PC-3 (cell line): ENCODE measurements at regions not wholly inside any gene's neighbourhood (a gene's known extent, or its start where the extent isn't known, plus 50 kb on each side); places are given as distances from the start of the nearest gene placed in this dataset.

Source experiments
- ATAC-seq: fragments of 200-7000 bp; cut with Tn5 transposase; 2 replicates; pipeline ENCODE4 v1.9.1; 2020; ENCODE audit warnings: mild to moderate bottlenecking, moderate library complexity
- BruUV-seq: library from RNA; stranded (reverse); fragments of 400-500 nt; replicated peaks from 2 replicates; lab custom pipeline; 2021; lab: Mats Ljungman, UMichigan
- CTCF ChIA-PET: fragments of 300-600 bp; sonication (Branson Sonifier 250); formaldehyde crosslinking; loops from one replicate; lab custom pipeline; 2022; ENCODE audit warnings: antibody characterized with exemption; lab: Charles Lee
- POLR2A ChIA-PET: fragments of 300-600 bp; sonication (Branson Sonifier 250); formaldehyde crosslinking; loops from one replicate; lab custom pipeline; 2022; ENCODE audit warnings: antibody characterized with exemption; ENCODE audit not compliant: unreplicated experiment; lab: Charles Lee
- DNase-seq: peaks from one replicate; pipeline ENCODE4 v3.0.0-alpha.2; 2015
- H2AFZ ChIP-seq: fragments of 300-600 bp; sonication (generic); 2 replicates; pipeline ENCODE4 v1.6.0; 2016; ENCODE audit warnings: antibody characterized with exemption, low read length
- H3F3A ChIP-seq: fragments of 300-600 bp; sonication (generic); one replicate; pipeline ENCODE4 v1.6.0; 2017; ENCODE audit warnings: antibody characterized with exemption, low read length, control low read depth, mild to moderate bottlenecking; ENCODE audit not compliant: unreplicated experiment
- H3K27ac ChIP-seq: fragments of 300-600 bp; sonication (generic); 2 replicates; pipeline ENCODE4 v1.5.1; 2016; ENCODE audit warnings: mild to moderate bottlenecking, low read length
- H3K27me3 ChIP-seq: fragments of 300-600 bp; sonication (generic); 2 replicates; pipeline ENCODE4 v1.6.1; 2016; ENCODE audit warnings: low read length, mixed read lengths
- H3K36me3 ChIP-seq: fragments of 300-600 bp; sonication (generic); 2 replicates; pipeline ENCODE4 v1.6.1; 2016; ENCODE audit warnings: low read depth, mixed run types, low read length, mixed read lengths
- H3K4me1 ChIP-seq: fragments of 300-600 bp; sonication (generic); 2 replicates; pipeline ENCODE4 v1.5.1; 2016; ENCODE audit warnings: low read length; ENCODE audit not compliant: insufficient read depth
- H3K4me2 ChIP-seq: fragments of 300-600 bp; sonication (generic); 2 replicates; pipeline ENCODE4 v1.6.0; 2016; ENCODE audit warnings: low read length
- H3K4me3 ChIP-seq: fragments of 300-600 bp; sonication (generic); 2 replicates; pipeline ENCODE4 v1.5.1; 2016; ENCODE audit warnings: mild to moderate bottlenecking, low read length, mixed read lengths
- H3K79me2 ChIP-seq: fragments of 300-600 bp; sonication (generic); 2 replicates; pipeline ENCODE4 v1.6.1; 2017; ENCODE audit warnings: low read length, mixed read lengths
- H3K9ac ChIP-seq: fragments of 300-600 bp; sonication (generic); 2 replicates; pipeline ENCODE4 v1.6.0; 2016; ENCODE audit warnings: mild to moderate bottlenecking, low read length
- H3K9me2 ChIP-seq: fragments of 300-600 bp; sonication (generic); replicated peaks from 2 replicates; pipeline ENCODE4 v1.6.1; 2016; ENCODE audit warnings: mixed run types, low read length, mixed read lengths
- H3K9me3 ChIP-seq: fragments of 300-600 bp; sonication (generic); 2 replicates; pipeline ENCODE4 v1.6.1; 2016; ENCODE audit warnings: low read length, mixed read lengths
- H4K20me1 ChIP-seq: fragments of 300-600 bp; sonication (generic); 2 replicates; pipeline ENCODE4 v1.6.1; 2016; ENCODE audit warnings: low read length, mixed read lengths
- EZH2 ChIP-seq: fragments of 300-600 bp; sonication (generic); IDR thresholded peaks from one replicate; pipeline ENCODE4 v1.6.1; 2017; ENCODE audit warnings: antibody characterized with exemption, mild to moderate bottlenecking, low read length; ENCODE audit not compliant: unreplicated experiment
- EZH2phosphoT487 ChIP-seq: fragments of 300-600 bp; sonication (generic); IDR thresholded peaks from 2 replicates; pipeline ENCODE4 v1.6.1; 2018; ENCODE audit warnings: mild to moderate bottlenecking, antibody characterized with exemption, low read length, borderline replicate concordance
- intact Hi-C: fragments of 100-400 bp; cut with micrococcal nuclease; formaldehyde crosslinking; loops from 2 replicates; pipeline ENCODE4 v1.9.0; 2023
- TF ChIP-seq, protein P1 (sequence below): fragments of 300-600 bp; sonication (generic); conservative IDR thresholded peaks from 2 replicates; pipeline ENCODE4 v1.5.1; 2017; ENCODE audit warnings: antibody characterized with exemption, low read depth, mild to moderate bottlenecking, low read length

DNA sequence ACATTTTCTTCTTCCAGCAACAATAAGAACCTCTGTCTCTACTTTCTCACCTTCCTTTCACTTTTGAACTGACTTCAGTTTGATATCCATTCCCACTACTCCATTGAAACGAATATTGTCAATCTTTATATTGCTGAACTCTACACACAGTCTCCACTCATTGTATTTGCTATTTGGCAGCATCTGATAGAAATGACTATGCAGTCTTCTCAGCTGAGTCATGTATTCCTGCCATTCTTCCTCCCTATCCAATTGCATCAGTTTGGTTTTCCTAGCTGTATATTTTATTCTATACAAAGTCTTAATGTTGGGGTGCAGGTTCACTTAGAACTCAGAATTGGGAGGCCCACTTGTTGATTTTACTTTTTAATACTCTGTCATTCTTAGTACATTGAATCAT is 107.5 kb upstream of the CPNE8 start:
- ATAC-seq (peak; percentile 88), DNase-seq (peak; percentile 65)
- no TSS peak for BruUV-seq
- peaks cover 12% of the 10 kb centered on the region for H3K4me1 ChIP-seq
- H3K4me2 ChIP-seq = peak overlapping the region; percentile 19; the same call in 1 of the 2 replicates
- no peaks in the 10 kb centered on the region for H3K79me2 ChIP-seq
- no peak overlapping the region for H3K4me3 ChIP-seq
- peak overlapping the region; percentile 22; the same call in 1 of the 2 replicates for H2AFZ ChIP-seq
- no peaks in the 10 kb centered on the region for H3F3A ChIP-seq
- H3K36me3 ChIP-seq = no peaks in the 10 kb centered on the region
- no peaks in the 10 kb centered on the region for H3K9me2 ChIP-seq
- ChIA-PET CTCF (no interaction called here), POLR2A (interaction anchor here (0.5 kb wide), 1 partner anchor 761 kb away, joined by 3 read pairs; no protein-coding TSS in a partner anchor)
- no peaks in the 10 kb centered on the region for H3K9me3 ChIP-seq
- no peak overlapping the region for H3K9ac ChIP-seq
- H3K27ac ChIP-seq = no peak overlapping the region
- no peaks in the 10 kb centered on the region for H4K20me1 ChIP-seq
- intact Hi-C loops = loop anchor here (5.0 kb wide), 1 partner anchor 81 kb away; no protein-coding TSS in a partner anchor
- H3K27me3 ChIP-seq = no peaks in the 10 kb centered on the region
- TF ChIP-seq, protein P1, sequence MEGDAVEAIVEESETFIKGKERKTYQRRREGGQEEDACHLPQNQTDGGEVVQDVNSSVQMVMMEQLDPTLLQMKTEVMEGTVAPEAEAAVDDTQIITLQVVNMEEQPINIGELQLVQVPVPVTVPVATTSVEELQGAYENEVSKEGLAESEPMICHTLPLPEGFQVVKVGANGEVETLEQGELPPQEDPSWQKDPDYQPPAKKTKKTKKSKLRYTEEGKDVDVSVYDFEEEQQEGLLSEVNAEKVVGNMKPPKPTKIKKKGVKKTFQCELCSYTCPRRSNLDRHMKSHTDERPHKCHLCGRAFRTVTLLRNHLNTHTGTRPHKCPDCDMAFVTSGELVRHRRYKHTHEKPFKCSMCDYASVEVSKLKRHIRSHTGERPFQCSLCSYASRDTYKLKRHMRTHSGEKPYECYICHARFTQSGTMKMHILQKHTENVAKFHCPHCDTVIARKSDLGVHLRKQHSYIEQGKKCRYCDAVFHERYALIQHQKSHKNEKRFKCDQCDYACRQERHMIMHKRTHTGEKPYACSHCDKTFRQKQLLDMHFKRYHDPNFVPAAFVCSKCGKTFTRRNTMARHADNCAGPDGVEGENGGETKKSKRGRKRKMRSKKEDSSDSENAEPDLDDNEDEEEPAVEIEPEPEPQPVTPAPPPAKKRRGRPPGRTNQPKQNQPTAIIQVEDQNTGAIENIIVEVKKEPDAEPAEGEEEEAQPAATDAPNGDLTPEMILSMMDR = no peak
- TF ChIP-seq EZH2 (no peak), EZH2phosphoT487 (no peak)

- Histone ChIP-seq H3K27ac (no peak overlapping the region), H2AFZ (no peak overlapping the region), H3K9me2 (no peaks in the 10 kb centered on the region), H3K4me2 (no peak overlapping the region), H4K20me1 (no peaks in the 10 kb centered on the region), H3K9me3 (no peaks in the 10 kb centered on the region), H3K9ac (no peak overlapping the region), H3K27me3 (no peaks in the 10 kb centered on the region), H3K4me1 (peaks cover 12% of the 10 kb centered on the region), H3K36me3 (no peaks in the 10 kb centered on the region), H3K79me2 (no peaks in the 10 kb centered on the region), H3K4me3 (no peak overlapping the region), H3F3A (no peaks in the 10 kb centered on the region)
- ChIA-PET CTCF (no interaction called here), POLR2A (no interaction called here)
- no TSS peak for BruUV-seq
- intact Hi-C loops = loop anchor here (5.0 kb wide), 1 partner anchor 79 kb away; no protein-coding TSS in a partner anchor
- DNase-seq (no peak), ATAC-seq (no peak)
- no peak for TF ChIP-seq EZH2phosphoT487
- TF ChIP-seq, protein P1 = no peak
- no peak for TF ChIP-seq EZH2
These were observed 105.8 kb upstream of the CPNE8 start for GRCh38 chr12:39011166-39011565.

DNA sequence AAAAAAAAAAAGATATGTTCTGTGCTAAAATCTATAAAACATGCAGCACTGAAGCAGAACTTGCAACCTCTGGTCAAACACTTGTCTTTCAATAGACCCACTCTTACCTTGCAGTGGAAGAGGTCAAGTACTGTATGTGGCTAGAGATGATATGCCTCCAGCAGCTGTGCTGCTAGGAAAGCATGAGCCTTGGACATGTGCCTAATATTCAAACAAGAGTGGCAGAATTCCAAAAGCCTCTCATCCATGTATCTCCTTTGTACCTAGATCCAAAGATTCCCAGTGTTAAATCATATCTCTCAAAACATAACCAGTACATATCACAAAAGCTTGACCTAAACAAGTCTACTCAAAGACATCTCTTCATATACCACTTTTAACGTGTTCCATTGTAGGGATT is 105.0 kb upstream of the CPNE8 start:
- no peak overlapping the region for H2AFZ ChIP-seq
- H3K27ac ChIP-seq = no peak overlapping the region
- H3K27me3 ChIP-seq = no peaks in the 10 kb centered on the region
- H3K9me2 ChIP-seq = no peaks in the 10 kb centered on the region
- no peaks in the 10 kb centered on the region for H3K9me3 ChIP-seq
- H3K4me3 ChIP-seq = no peak overlapping the region
- ChIA-PET POLR2A (no interaction called here), CTCF (no interaction called here)
- H3K36me3 ChIP-seq = no peaks in the 10 kb centered on the region
- intact Hi-C loops = loop anchor here (5.0 kb wide), 1 partner anchor 78 kb away; no protein-coding TSS in a partner anchor
- H3K4me1 ChIP-seq = peaks cover 12% of the 10 kb centered on the region
- DNase-seq (no peak), ATAC-seq (no peak)
- BruUV-seq = no TSS peak
- TF ChIP-seq EZH2 = no peak
- TF ChIP-seq EZH2phosphoT487 = no peak
- TF ChIP-seq, protein P1 = no peak
- H3K79me2 ChIP-seq = no peaks in the 10 kb centered on the region
- no peaks in the 10 kb centered on the region for H3F3A ChIP-seq
- H4K20me1 ChIP-seq = no peaks in the 10 kb centered on the region
- no peak overlapping the region for H3K4me2 ChIP-seq
- H3K9ac ChIP-seq = no peak overlapping the region
